ENCODE measurements at regions not wholly inside any gene's neighbourhood (a gene's known extent, or its start where the extent isn't known, plus 50 kb on each side); places are given as distances from the start of the nearest gene placed in this dataset.
A peak's percentile ranks its signal among the peaks of the same experiment; 100 is the strongest.

DNA sequence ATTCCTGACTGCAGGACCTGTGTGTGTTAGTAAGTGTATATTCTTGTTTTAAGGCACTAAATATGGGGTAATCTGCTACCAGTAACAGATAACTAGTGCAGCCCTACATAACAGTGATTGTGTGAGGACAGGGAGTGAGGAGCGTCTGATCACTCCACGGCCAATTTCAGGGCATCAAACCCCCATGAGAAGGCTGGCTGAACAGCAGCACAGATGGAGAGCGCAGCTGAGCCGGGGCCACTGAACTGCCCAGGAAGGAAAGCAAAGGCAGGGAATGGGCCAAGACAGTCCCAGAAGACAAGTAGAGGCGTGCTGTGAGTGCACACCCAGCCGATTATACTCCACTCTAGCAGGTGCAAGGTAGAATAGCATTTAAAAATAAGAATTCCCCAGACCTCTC is 157.1 kb upstream of the CHST15 start:
- RAD21 ChIA-PET (ENCODE audit: unreplicated experiment): interaction anchor here (2.8 kb wide), 1 partner anchor 256 kb away, joined by 9 read pairs; no protein-coding TSS in a partner anchor
- Histone ChIP-seq H3K9me3 (replicated peaks; ENCODE audit: control insufficient read depth, insufficient read depth, low read length) (peaks cover 2% of the 10 kb centered on the region; the same call in 2 of the 3 replicates), H3K27me3 (replicated peaks in 1 of 2; ENCODE audit: control insufficient read depth in 2 of 2, insufficient read depth in 2 of 2, low read length in 1 of 2) (no peaks in the 10 kb centered on the region; a peak in 1 of 4 replicates), H3K4me3 (no peak overlapping the region), H3K4me2 (ENCODE audit: control insufficient read depth, insufficient read depth) (no peak overlapping the region), H3K4me1 (ENCODE audit: control insufficient read depth, insufficient read depth, low read length) (peaks cover 45% of the 10 kb centered on the region), H3K79me2 (ENCODE audit: control insufficient read depth, insufficient read depth, low read length) (no peaks in the 10 kb centered on the region), H2AFZ (ENCODE audit: control insufficient read depth, low read depth, low read length) (no peak overlapping the region), H4K20me1 (ENCODE audit: control insufficient read depth, insufficient read depth) (no peaks in the 10 kb centered on the region), H3K27ac (ENCODE audit: control insufficient read depth, insufficient read depth) (peak overlapping the region; percentile 66; the same call in 1 of the 2 replicates), H3K36me3 (ENCODE audit: control insufficient read depth in 2 of 2, insufficient read depth in 2 of 2, low read length in 1 of 2) (no peaks in the 10 kb centered on the region), H3K9ac (ENCODE audit: control insufficient read depth, insufficient read depth, low read length) (no peak overlapping the region)
- POLR2A ChIA-PET: no interaction called here
- SMC1A ChIA-PET (ENCODE audit: uncharacterized antibody, unreplicated experiment): interaction anchor here (3.8 kb wide), 1 partner anchor 35 kb away, joined by 23 read pairs; no protein-coding TSS in a partner anchor
- CTCF ChIA-PET: interaction anchor here (1.4 kb wide), 1 partner anchor 256 kb away, joined by 4 read pairs; no protein-coding TSS in a partner anchor
- BruUV-seq (replicated peaks): no TSS peak
- FAIRE-seq: no peak
- 95% methylated on average over 6 of the region's 6 CpGs for WGBS (ENCODE audit: insufficient coverage, insufficient replicate concordance, low lambda C conversion rate, missing lambda C conversion rate)
- DNase-seq (ENCODE audit: low read depth, low spot score): no peak
- in situ Hi-C loops (cut with MboI): no loop called here
- ATAC-seq: no peak
- intact Hi-C loops (cut with micrococcal nuclease; ENCODE audit: unreplicated experiment): loop anchor here (5.0 to 10.0 kb wide), 2 partner anchors 37 to 134 kb away; no protein-coding TSS in a partner anchor
- TF ChIP-seq, protein P1, sequence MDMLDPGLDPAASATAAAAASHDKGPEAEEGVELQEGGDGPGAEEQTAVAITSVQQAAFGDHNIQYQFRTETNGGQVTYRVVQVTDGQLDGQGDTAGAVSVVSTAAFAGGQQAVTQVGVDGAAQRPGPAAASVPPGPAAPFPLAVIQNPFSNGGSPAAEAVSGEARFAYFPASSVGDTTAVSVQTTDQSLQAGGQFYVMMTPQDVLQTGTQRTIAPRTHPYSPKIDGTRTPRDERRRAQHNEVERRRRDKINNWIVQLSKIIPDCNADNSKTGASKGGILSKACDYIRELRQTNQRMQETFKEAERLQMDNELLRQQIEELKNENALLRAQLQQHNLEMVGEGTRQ (IDR thresholded peaks at IDR 0.05; ENCODE audit: borderline replicate concordance, low read depth, low read length): no peak
- TF ChIP-seq NR2F1 (conservative IDR thresholded peaks at IDR 0.05): no peak

DNA sequence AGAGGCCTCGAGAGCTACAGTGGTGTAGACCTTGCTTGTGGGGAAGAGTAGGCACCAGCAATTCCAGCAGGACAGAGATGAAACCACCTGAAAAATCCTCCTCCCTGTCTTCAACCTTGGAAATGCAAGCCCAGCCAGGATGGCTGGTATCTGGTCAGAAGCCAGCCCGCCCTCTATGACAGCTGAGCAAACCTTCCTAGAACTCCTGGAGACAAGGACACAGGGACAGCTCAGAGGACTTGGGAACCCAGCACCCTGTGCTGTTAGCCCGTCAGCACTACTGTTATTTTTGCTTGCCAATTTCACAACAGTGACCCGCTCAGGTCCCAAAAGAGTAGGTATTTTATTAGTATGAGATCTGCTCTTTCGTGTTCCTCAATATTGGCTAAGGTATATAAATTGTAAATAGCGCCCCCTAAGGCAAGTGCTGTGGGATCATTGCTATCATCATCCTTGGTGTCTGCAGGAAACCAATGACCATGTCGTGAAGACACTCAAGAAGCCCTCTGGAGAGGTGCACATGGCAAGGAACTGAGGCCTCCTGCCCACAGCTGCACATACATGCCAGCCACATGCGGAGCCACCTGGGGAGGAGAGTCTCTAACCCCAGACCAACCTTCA is 156.5 kb upstream of the CHST15 start:
- POLR2A ChIA-PET: interaction anchor here (0.8 kb wide), 1 partner anchor 29 kb away, joined by 3 read pairs; no protein-coding TSS in a partner anchor
- Histone ChIP-seq H3K4me2 (ENCODE audit: control insufficient read depth, insufficient read depth) (no peak overlapping the region), H3K27ac (ENCODE audit: control insufficient read depth, insufficient read depth) (no peak overlapping the region), H3K9ac (ENCODE audit: control insufficient read depth, insufficient read depth, low read length) (no peak overlapping the region), H2AFZ (ENCODE audit: control insufficient read depth, low read depth, low read length) (no peak overlapping the region), H3K27me3 (replicated peaks in 1 of 2; ENCODE audit: control insufficient read depth in 2 of 2, insufficient read depth in 2 of 2, low read length in 1 of 2) (no peaks in the 10 kb centered on the region; a peak in 1 of 4 replicates), H4K20me1 (ENCODE audit: control insufficient read depth, insufficient read depth) (no peaks in the 10 kb centered on the region), H3K79me2 (ENCODE audit: control insufficient read depth, insufficient read depth, low read length) (no peaks in the 10 kb centered on the region), H3K4me1 (ENCODE audit: control insufficient read depth, insufficient read depth, low read length) (peaks cover 45% of the 10 kb centered on the region), H3K36me3 (ENCODE audit: control insufficient read depth in 2 of 2, insufficient read depth in 2 of 2, low read length in 1 of 2) (no peaks in the 10 kb centered on the region), H3K4me3 (no peak overlapping the region), H3K9me3 (replicated peaks; ENCODE audit: control insufficient read depth, insufficient read depth, low read length) (peaks cover under 1% of the 10 kb centered on the region; the same call in 2 of the 3 replicates)
- TF ChIP-seq BHLHE40 (IDR thresholded peaks at IDR 0.05; ENCODE audit: borderline replicate concordance in 1 of 2, low read depth in 2 of 2, low read length in 1 of 2) (no peak), SMAD1 (IDR thresholded peaks at IDR 0.05; ENCODE audit: low read depth, partially characterized antibody) (no peak)
- TF ChIP-seq, protein P2, sequence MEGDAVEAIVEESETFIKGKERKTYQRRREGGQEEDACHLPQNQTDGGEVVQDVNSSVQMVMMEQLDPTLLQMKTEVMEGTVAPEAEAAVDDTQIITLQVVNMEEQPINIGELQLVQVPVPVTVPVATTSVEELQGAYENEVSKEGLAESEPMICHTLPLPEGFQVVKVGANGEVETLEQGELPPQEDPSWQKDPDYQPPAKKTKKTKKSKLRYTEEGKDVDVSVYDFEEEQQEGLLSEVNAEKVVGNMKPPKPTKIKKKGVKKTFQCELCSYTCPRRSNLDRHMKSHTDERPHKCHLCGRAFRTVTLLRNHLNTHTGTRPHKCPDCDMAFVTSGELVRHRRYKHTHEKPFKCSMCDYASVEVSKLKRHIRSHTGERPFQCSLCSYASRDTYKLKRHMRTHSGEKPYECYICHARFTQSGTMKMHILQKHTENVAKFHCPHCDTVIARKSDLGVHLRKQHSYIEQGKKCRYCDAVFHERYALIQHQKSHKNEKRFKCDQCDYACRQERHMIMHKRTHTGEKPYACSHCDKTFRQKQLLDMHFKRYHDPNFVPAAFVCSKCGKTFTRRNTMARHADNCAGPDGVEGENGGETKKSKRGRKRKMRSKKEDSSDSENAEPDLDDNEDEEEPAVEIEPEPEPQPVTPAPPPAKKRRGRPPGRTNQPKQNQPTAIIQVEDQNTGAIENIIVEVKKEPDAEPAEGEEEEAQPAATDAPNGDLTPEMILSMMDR (IDR thresholded peaks at IDR 0.05 in 2 of 3, conservative IDR thresholded peaks at IDR 0.05 in 1 of 3; ENCODE audit: control insufficient read depth in 2 of 3, extremely low read depth in 1 of 3, insufficient read depth in 1 of 3, low read depth in 3 of 3, low read length in 3 of 3): peak in 1 of 3 experiments; percentile 21; a peak in 2 of 6 replicates
- CTCF ChIA-PET: interaction anchor here (0.6 to 1.4 kb wide), 3 partner anchors 16 to 1724 kb away, joined by 3 to 4 read pairs (median 3); no protein-coding TSS in a partner anchor
- in situ Hi-C loops (cut with MboI) (no loop called here), intact Hi-C loops (cut with micrococcal nuclease; ENCODE audit: unreplicated experiment) (loop anchor here (5.0 to 10.0 kb wide), 2 partner anchors 37 to 135 kb away; no protein-coding TSS in a partner anchor)
- 71% methylated on average over 8 of the region's 8 CpGs for WGBS (ENCODE audit: insufficient coverage, insufficient replicate concordance, low lambda C conversion rate, missing lambda C conversion rate)
- no peak for FAIRE-seq
- SMC1A ChIA-PET (ENCODE audit: uncharacterized antibody, unreplicated experiment): interaction anchor here (0.6 to 3.8 kb wide), 2 partner anchors 35 to 36 kb away, joined by 3 to 23 read pairs; no protein-coding TSS in a partner anchor
- no peak for DNase-seq (ENCODE audit: low read depth, low spot score)
- ATAC-seq: no peak
- BruUV-seq (replicated peaks): no TSS peak
- RAD21 ChIA-PET (ENCODE audit: unreplicated experiment): no interaction called here

All from GM12878 (cell line).